ENCODE measurements at regions not wholly inside any gene's neighbourhood (a gene's known extent, or its start where the extent isn't known, plus 50 kb on each side); places are given as distances from the start of the nearest gene placed in this dataset.

- TF ChIP-seq, protein P1, sequence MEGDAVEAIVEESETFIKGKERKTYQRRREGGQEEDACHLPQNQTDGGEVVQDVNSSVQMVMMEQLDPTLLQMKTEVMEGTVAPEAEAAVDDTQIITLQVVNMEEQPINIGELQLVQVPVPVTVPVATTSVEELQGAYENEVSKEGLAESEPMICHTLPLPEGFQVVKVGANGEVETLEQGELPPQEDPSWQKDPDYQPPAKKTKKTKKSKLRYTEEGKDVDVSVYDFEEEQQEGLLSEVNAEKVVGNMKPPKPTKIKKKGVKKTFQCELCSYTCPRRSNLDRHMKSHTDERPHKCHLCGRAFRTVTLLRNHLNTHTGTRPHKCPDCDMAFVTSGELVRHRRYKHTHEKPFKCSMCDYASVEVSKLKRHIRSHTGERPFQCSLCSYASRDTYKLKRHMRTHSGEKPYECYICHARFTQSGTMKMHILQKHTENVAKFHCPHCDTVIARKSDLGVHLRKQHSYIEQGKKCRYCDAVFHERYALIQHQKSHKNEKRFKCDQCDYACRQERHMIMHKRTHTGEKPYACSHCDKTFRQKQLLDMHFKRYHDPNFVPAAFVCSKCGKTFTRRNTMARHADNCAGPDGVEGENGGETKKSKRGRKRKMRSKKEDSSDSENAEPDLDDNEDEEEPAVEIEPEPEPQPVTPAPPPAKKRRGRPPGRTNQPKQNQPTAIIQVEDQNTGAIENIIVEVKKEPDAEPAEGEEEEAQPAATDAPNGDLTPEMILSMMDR (IDR thresholded peaks at IDR 0.05; ENCODE audit: insufficient read depth, low read depth, low read length, missing control alignments), result no peak
- no peak for DNase-seq (ENCODE audit: low read depth)
- H3K4me3 ChIP-seq (ENCODE audit: low read length), result no peak overlapping the region
Observed at GRCh38 chr7:26438078-26438477, 146.4 kb downstream of the SNX10 start.

DNA sequence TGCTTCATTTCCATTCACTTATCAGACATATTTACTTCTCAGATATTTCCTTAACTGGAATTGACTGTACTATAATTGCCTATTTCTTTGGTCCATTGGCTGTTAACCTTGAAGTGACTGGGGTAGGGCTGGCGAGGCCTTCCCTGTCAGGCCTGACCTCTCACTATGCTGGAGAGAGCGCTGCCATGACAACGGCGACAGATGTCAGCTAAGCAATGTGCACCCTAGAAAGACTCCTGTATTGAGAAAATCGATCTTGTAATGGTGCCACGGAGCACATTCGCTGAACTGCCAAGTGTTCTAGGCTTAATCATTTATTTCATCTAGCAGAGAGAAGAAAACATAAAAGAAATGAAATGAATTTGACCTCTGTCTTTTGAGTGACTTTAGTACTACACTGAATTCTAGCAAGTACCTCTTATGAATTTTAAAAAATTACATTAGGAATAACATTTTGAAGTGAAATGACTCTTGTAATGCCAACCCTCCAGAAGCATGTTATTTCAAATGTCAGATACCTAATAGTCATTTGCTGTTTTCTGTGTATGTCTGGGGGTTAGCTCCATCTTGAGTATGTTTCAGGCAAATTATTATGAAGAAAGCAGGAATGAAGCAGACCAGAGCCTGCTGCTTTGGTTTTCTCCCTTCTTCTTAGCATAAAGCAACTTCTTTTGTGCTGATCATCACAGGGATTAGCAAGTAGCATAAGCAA is 148.0 kb downstream of the SNX10 start:
- no peak overlapping the region for H3K4me3 ChIP-seq (ENCODE audit: low read length)
- DNase-seq (ENCODE audit: low read depth), result no peak
- TF ChIP-seq, protein P1 (IDR thresholded peaks at IDR 0.05; ENCODE audit: insufficient read depth, low read depth, low read length, missing control alignments), result no peak

GRCh38 chr7:26440233-26441001 is 148.8 kb downstream of the SNX10 start:
- no peak for DNase-seq (ENCODE audit: low read depth)
- TF ChIP-seq, protein P1 (IDR thresholded peaks at IDR 0.05; ENCODE audit: insufficient read depth, low read depth, low read length, missing control alignments), result no peak
- no peak overlapping the region for H3K4me3 ChIP-seq (ENCODE audit: low read length)

- H3K4me3 ChIP-seq (ENCODE audit: low read length), result no peak overlapping the region
- TF ChIP-seq, protein P1 (IDR thresholded peaks at IDR 0.05; ENCODE audit: insufficient read depth, low read depth, low read length, missing control alignments), result no peak
- no peak for DNase-seq (ENCODE audit: low read depth)
Observed at GRCh38 chr7:26441002-26441521, 149.4 kb downstream of the SNX10 start.

DNA sequence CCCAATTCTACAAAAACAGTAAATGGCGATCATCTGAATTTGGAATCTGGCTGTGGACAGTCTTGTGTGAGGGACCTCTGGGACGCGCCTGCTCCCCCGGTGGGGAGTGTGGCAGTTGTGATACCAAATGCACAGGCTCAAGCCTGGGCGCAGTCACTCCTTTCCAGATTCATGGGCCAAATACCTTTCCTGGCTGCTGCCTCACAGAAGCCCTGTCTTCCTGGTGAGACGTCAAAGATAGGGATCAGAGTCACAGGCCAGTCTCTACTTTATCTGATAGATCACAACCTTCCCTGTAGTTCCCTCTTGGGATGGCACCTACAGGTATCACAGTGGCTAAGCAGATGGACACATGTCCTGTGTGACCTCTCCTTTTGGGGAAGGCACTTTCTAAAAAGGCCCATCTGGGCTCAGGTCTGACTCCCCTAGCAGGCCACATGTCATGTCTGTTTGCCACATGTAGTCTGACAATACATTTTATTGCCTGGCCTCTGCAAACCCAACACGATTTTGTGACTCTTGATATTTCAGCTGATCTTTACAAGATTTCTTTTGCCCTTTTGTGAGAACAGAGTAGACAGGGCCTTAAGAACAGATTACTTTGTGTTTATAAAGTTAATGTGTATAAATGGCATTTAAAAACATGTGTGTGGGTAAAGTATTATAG is 150.1 kb downstream of the SNX10 start:
- DNase-seq (ENCODE audit: low read depth), result no peak
- TF ChIP-seq, protein P1 (IDR thresholded peaks at IDR 0.05; ENCODE audit: insufficient read depth, low read depth, low read length, missing control alignments), result no peak
- H3K4me3 ChIP-seq (ENCODE audit: low read length), result no peak overlapping the region

GRCh38 chr7:26443006-26443405 is 151.3 kb downstream of the SNX10 start:
- no peak for DNase-seq (ENCODE audit: low read depth)

More at GRCh38 chr7:26443006-26443405, 151.3 kb downstream of the SNX10 start:
- H3K4me3 ChIP-seq (ENCODE audit: low read length), result no peak overlapping the region
- TF ChIP-seq, protein P1 (IDR thresholded peaks at IDR 0.05; ENCODE audit: insufficient read depth, low read depth, low read length, missing control alignments), result no peak

Data from epithelial cell of esophagus (primary cell).